ENCODE measurements at regions not wholly inside any gene's neighbourhood (a gene's known extent, or its start where the extent isn't known, plus 50 kb on each side); places are given as distances from the start of the nearest gene placed in this dataset.
"Not testable (repeated sequence)": the region's sequence is repeated elsewhere in the genome, so short reads cannot be mapped to it uniquely, and the experiment has no call there.

GRCh38 chr18:14975431-14975830 is 227.5 kb downstream of the ANKRD30B start:
- no peaks in the 10 kb centered on the region for H3K9me3 Mint-ChIP-seq (ENCODE audit: low read depth)
- no peaks in the 10 kb centered on the region for H3K27me3 Mint-ChIP-seq
- no peak overlapping the region for H3K4me3 Mint-ChIP-seq
- no peak for DNase-seq
- no peaks in the 10 kb centered on the region for H3K36me3 Mint-ChIP-seq
- H3K27ac Mint-ChIP-seq: no peak overlapping the region
- H3K4me1 Mint-ChIP-seq: no peaks in the 10 kb centered on the region
- no peak for ATAC-seq
- CTCF ChIA-PET: no interaction called here

- CTCF ChIA-PET: no interaction called here
- Mint-ChIP-seq H3K9me3 (ENCODE audit: low read depth) (no peaks in the 10 kb centered on the region), H3K36me3 (no peaks in the 10 kb centered on the region), H3K4me3 (no peak overlapping the region), H3K27me3 (no peaks in the 10 kb centered on the region), H3K4me1 (no peaks in the 10 kb centered on the region), H3K27ac (no peak overlapping the region)
- ATAC-seq (no peak), DNase-seq (no peak)
These were observed 228.9 kb downstream of the ANKRD30B start for GRCh38 chr18:14976736-14977430.

GRCh38 chr18:14978191-14978590 is 230.2 kb downstream of the ANKRD30B start:
- H3K36me3 Mint-ChIP-seq: no peaks in the 10 kb centered on the region
- DNase-seq: no peak
- no peaks in the 10 kb centered on the region for H3K9me3 Mint-ChIP-seq (ENCODE audit: low read depth)
- CTCF ChIA-PET: no interaction called here
- H3K27ac Mint-ChIP-seq: no peak overlapping the region
- H3K27me3 Mint-ChIP-seq: no peaks in the 10 kb centered on the region
- no peaks in the 10 kb centered on the region for H3K4me1 Mint-ChIP-seq
- H3K4me3 Mint-ChIP-seq: no peak overlapping the region
- no peak for ATAC-seq

- no peak overlapping the region for H3K27ac Mint-ChIP-seq
- no peaks in the 10 kb centered on the region for H3K9me3 Mint-ChIP-seq (ENCODE audit: low read depth)
- H3K4me1 Mint-ChIP-seq: no peaks in the 10 kb centered on the region
- no peaks in the 10 kb centered on the region for H3K27me3 Mint-ChIP-seq
- CTCF ChIA-PET: no interaction called here
- no peak for DNase-seq
- ATAC-seq: no peak
- H3K36me3 Mint-ChIP-seq: no peaks in the 10 kb centered on the region
- H3K4me3 Mint-ChIP-seq: no peak overlapping the region
These were observed 231.1 kb downstream of the ANKRD30B start for GRCh38 chr18:14978962-14979535.

GRCh38 chr18:14979875-14980274 is 231.9 kb downstream of the ANKRD30B start:
- Mint-ChIP-seq H3K4me3 (no peak overlapping the region), H3K4me1 (no peaks in the 10 kb centered on the region), H3K9me3 (ENCODE audit: low read depth) (no peaks in the 10 kb centered on the region), H3K36me3 (no peaks in the 10 kb centered on the region), H3K27ac (no peak overlapping the region), H3K27me3 (no peaks in the 10 kb centered on the region)
- CTCF ChIA-PET: no interaction called here
- DNase-seq: no peak
- ATAC-seq: no peak

- H3K4me1 Mint-ChIP-seq; H3K36me3 Mint-ChIP-seq; ATAC-seq; H3K4me3 Mint-ChIP-seq; DNase-seq; H3K27ac Mint-ChIP-seq; CTCF ChIA-PET; H3K9me3 Mint-ChIP-seq (ENCODE audit: low read depth); H3K27me3 Mint-ChIP-seq: not testable (repeated sequence)
These were observed 236.6 kb downstream of the ANKRD30B start for GRCh38 chr18:14984531-14984930.

GRCh38 chr18:14985291-14986013 is 237.5 kb downstream of the ANKRD30B start:
- CTCF ChIA-PET; H3K27ac Mint-ChIP-seq; H3K4me3 Mint-ChIP-seq; DNase-seq; H3K36me3 Mint-ChIP-seq; ATAC-seq; H3K27me3 Mint-ChIP-seq; H3K9me3 Mint-ChIP-seq (ENCODE audit: low read depth); H3K4me1 Mint-ChIP-seq: not testable (repeated sequence)

- not testable (repeated sequence) for H3K27me3 Mint-ChIP-seq, H3K4me1 Mint-ChIP-seq
These were observed 239.4 kb downstream of the ANKRD30B start for GRCh38 chr18:14987377-14987776.

GRCh38 chr18:14987960-14988710 is 240.2 kb downstream of the ANKRD30B start:
- CTCF ChIA-PET; H3K27ac Mint-ChIP-seq; H3K4me1 Mint-ChIP-seq; H3K27me3 Mint-ChIP-seq; ATAC-seq; H3K36me3 Mint-ChIP-seq; DNase-seq; H3K4me3 Mint-ChIP-seq; H3K9me3 Mint-ChIP-seq (ENCODE audit: low read depth): not testable (repeated sequence)

More at GRCh38 chr18:14987377-14987776, 239.4 kb downstream of the ANKRD30B start:
- CTCF ChIA-PET; H3K9me3 Mint-ChIP-seq (ENCODE audit: low read depth); DNase-seq; H3K4me3 Mint-ChIP-seq; H3K36me3 Mint-ChIP-seq; H3K27ac Mint-ChIP-seq; ATAC-seq: not testable (repeated sequence)

- CTCF ChIA-PET; H3K27me3 Mint-ChIP-seq; DNase-seq; ATAC-seq; H3K9me3 Mint-ChIP-seq (ENCODE audit: low read depth); H3K4me1 Mint-ChIP-seq; H3K36me3 Mint-ChIP-seq; H3K4me3 Mint-ChIP-seq; H3K27ac Mint-ChIP-seq: not testable (repeated sequence)
These were observed 241.6 kb downstream of the ANKRD30B start for GRCh38 chr18:14989569-14989968.

- H3K4me1 Mint-ChIP-seq; H3K36me3 Mint-ChIP-seq; H3K4me3 Mint-ChIP-seq; H3K27ac Mint-ChIP-seq; DNase-seq; ATAC-seq; CTCF ChIA-PET; H3K9me3 Mint-ChIP-seq (ENCODE audit: low read depth); H3K27me3 Mint-ChIP-seq: not testable (repeated sequence)
These were observed 244.0 kb downstream of the ANKRD30B start for GRCh38 chr18:14991934-14992445.

- H3K9me3 Mint-ChIP-seq (ENCODE audit: low read depth); H3K27ac Mint-ChIP-seq; H3K27me3 Mint-ChIP-seq; CTCF ChIA-PET; ATAC-seq; H3K4me1 Mint-ChIP-seq; DNase-seq; H3K4me3 Mint-ChIP-seq; H3K36me3 Mint-ChIP-seq: not testable (repeated sequence)
These were observed 244.8 kb downstream of the ANKRD30B start for GRCh38 chr18:14992758-14993157.

- H3K4me1 Mint-ChIP-seq; H3K4me3 Mint-ChIP-seq; H3K36me3 Mint-ChIP-seq; DNase-seq; H3K27me3 Mint-ChIP-seq; CTCF ChIA-PET; H3K9me3 Mint-ChIP-seq (ENCODE audit: low read depth); ATAC-seq; H3K27ac Mint-ChIP-seq: not testable (repeated sequence)
These were observed 247.1 kb downstream of the ANKRD30B start for GRCh38 chr18:14995023-14995422.

All from activated CD8-positive, alpha-beta memory T cell treated with anti-CD3 and anti-CD28 coated beads, Interleukin-2, amount 10 ng/mL, durations not matched to agents 7 days and 5 days (primary cell).